Right lobe of liver (tissue), 6 donors: ENCODE measurements at regions not wholly inside any gene's neighbourhood (a gene's known extent, or its start where the extent isn't known, plus 50 kb on each side); places are given as distances from the start of the nearest gene placed in this dataset.
"Not testable (repeated sequence)": the region's sequence is repeated elsewhere in the genome, so short reads cannot be mapped to it uniquely, and the experiment has no call there.

Source experiments
- ATAC-seq, 4 donors: fragments of 200-7000 bp; cut with Tn5 transposase; one replicate each; pipeline ENCODE4 v1.9.1; 2020; ENCODE audit warnings: mild to moderate bottlenecking in 4 of 4, moderate library complexity in 4 of 4
- DNase-seq, 3 donors: peaks; one replicate each; pipeline ENCODE4 v3.0.0-alpha.2; 2020
- H3K27ac ChIP-seq, 3 donors: fragments of 200-600 bp; one replicate each; pipeline ENCODE4 v1.8.0; 2022
- H3K27me3 ChIP-seq, 2 donors: fragments of 200-600 bp; one replicate each; pipeline ENCODE4 v1.8.0; 2022
- H3K36me3 ChIP-seq, 4 donors: fragments of 200-600 bp; sonication (generic) in 1 of 4; one replicate each; pipeline versions ENCODE4 v1.5.1 to v1.8.0; 2017 to 2022; ENCODE audit warnings: control low read depth in 1 of 4
- H3K4me1 ChIP-seq, 4 donors: fragments of 200-600 bp; sonication (generic) in 1 of 4; one replicate each; pipeline versions ENCODE4 v1.5.1 to v1.8.0; 2017 to 2022; ENCODE audit warnings: control low read depth in 1 of 4
- H3K4me3 ChIP-seq, 3 donors: fragments of 200-600 bp; one replicate each; pipeline ENCODE4 v1.8.0; 2022
- H3K9me3 ChIP-seq, 4 donors: fragments of 200-600 bp; sonication (generic) in 1 of 4; one replicate each; pipeline versions ENCODE4 v1.5.1 to v1.8.0; 2017 to 2022; ENCODE audit warnings: control low read depth in 1 of 4
- CTCF ChIP-seq, 4 donors: fragments of 200-600 bp in 3 of 4; fragments of 450-650 bp in 1 of 4; IDR thresholded peaks; one replicate each; pipeline versions ENCODE4 v1.5.1 to v1.8.0; 2016 to 2022; ENCODE audit warnings: antibody characterized with exemption in 4 of 4, mild to moderate bottlenecking in 2 of 4
- POLR2A ChIP-seq: fragments of 450-650 bp; IDR thresholded peaks from one replicate; pipeline ENCODE4 v1.6.1; 2017; ENCODE audit warnings: antibody characterized with exemption, mild to moderate bottlenecking
- WGBS: methylation state at CpG from one replicate; pipeline ENCODE4 v1.1.6; 2018; ENCODE audit warnings: low coverage, low lambda C conversion rate; ENCODE audit not compliant: insufficient coverage; ENCODE audit errors: missing lambda C conversion rate; 5-methylcytosine and 5-hydroxymethylcytosine counted together
- intact Hi-C, 2 donors: fragments of 100-400 bp; cut with DNase I; formaldehyde crosslinking; loops; one replicate each; pipeline versions ENCODE4 v1.11.2 to v1.14.1; 2022
- donor health status: DM: no; HTN: yes; CAD: no.
- donor health status: DM: no; HTN: no; CAD: no.
- donor health status: DM: no; HTN: no; CAD: no.
- donor health status: DM: no; HTN: yes; CAD: no.
- donor health status: DM: no; HTN: yes; CAD: no.

GRCh38 chr21:15638856-15639549 is 90.8 kb upstream of the USP25 start:
- no peaks in the 10 kb centered on the region for H3K36me3 ChIP-seq
- H3K27me3 ChIP-seq: no peaks in the 10 kb centered on the region
- H3K27ac ChIP-seq: no peak overlapping the region
- H3K9me3 ChIP-seq: no peaks in the 10 kb centered on the region
- peak; percentile 97 to 99 (median 99) for ATAC-seq
- DNase-seq: peak; percentile 44 to 73 (median 65)
- intact Hi-C loops: no loop called here
- WGBS: 72% methylated on average over 7 of the region's 8 CpGs
- H3K4me1 ChIP-seq: no peaks in the 10 kb centered on the region
- TF ChIP-seq POLR2A: no peak
- no peak for TF ChIP-seq CTCF (IDR thresholded peaks at IDR 0.05)
- H3K4me3 ChIP-seq: no peak overlapping the region

GRCh38 chr21:15640113-15640512 is 89.7 kb upstream of the USP25 start:
- DNase-seq, H3K9me3 ChIP-seq, H3K4me3 ChIP-seq, H3K27ac ChIP-seq, ATAC-seq, H3K27me3 ChIP-seq, H3K4me1 ChIP-seq, intact Hi-C loops, H3K36me3 ChIP-seq: not testable (repeated sequence)
- WGBS: 76% methylated on average over 1 of the region's 3 CpGs

- no peak overlapping the region for H3K27ac ChIP-seq
- intact Hi-C loops: no loop called here
- no peaks in the 10 kb centered on the region for H3K27me3 ChIP-seq
- H3K4me1 ChIP-seq: no peaks in the 10 kb centered on the region
- H3K9me3 ChIP-seq: no peaks in the 10 kb centered on the region
- H3K36me3 ChIP-seq: no peaks in the 10 kb centered on the region
- no peak for TF ChIP-seq CTCF (IDR thresholded peaks at IDR 0.05)
- TF ChIP-seq POLR2A: no peak
- 77% methylated on average over 3 of the region's 3 CpGs for WGBS
- H3K4me3 ChIP-seq: no peak overlapping the region
- no peak for DNase-seq
- ATAC-seq: no peak
Observed at GRCh38 chr21:15644489-15644888, 85.3 kb upstream of the USP25 start.

GRCh38 chr21:15645830-15646229 is 84.0 kb upstream of the USP25 start:
- H3K9me3 ChIP-seq: no peaks in the 10 kb centered on the region
- no peak overlapping the region for H3K27ac ChIP-seq
- TF ChIP-seq POLR2A (no peak), CTCF (IDR thresholded peaks at IDR 0.05) (no peak)
- ATAC-seq (no peak), DNase-seq (no peak)
- no peaks in the 10 kb centered on the region for H3K27me3 ChIP-seq
- no peaks in the 10 kb centered on the region for H3K4me1 ChIP-seq
- WGBS: 91% methylated on average over 4 of the region's 4 CpGs
- H3K4me3 ChIP-seq: no peak overlapping the region
- intact Hi-C loops: no loop called here
- H3K36me3 ChIP-seq: no peaks in the 10 kb centered on the region

GRCh38 chr21:15650735-15651134 is 79.0 kb upstream of the USP25 start:
- H3K4me3 ChIP-seq: no peak overlapping the region
- no peaks in the 10 kb centered on the region for H3K27me3 ChIP-seq
- intact Hi-C loops: no loop called here
- no peak for TF ChIP-seq POLR2A
- no peak for TF ChIP-seq CTCF (IDR thresholded peaks at IDR 0.05)
- no peaks in the 10 kb centered on the region for H3K4me1 ChIP-seq
- no peaks in the 10 kb centered on the region for H3K9me3 ChIP-seq
- DNase-seq (no peak), ATAC-seq (no peak)
- no peak overlapping the region for H3K27ac ChIP-seq
- WGBS: 72% methylated on average over 3 of the region's 3 CpGs
- no peaks in the 10 kb centered on the region for H3K36me3 ChIP-seq
